PFSK-1 (cell line): ENCODE measurements at regions not wholly inside any gene's neighbourhood (a gene's known extent, or its start where the extent isn't known, plus 50 kb on each side); places are given as distances from the start of the nearest gene placed in this dataset.

ENCODE experiments used
- FOXP2 ChIP-seq: optimal IDR thresholded peaks from 2 replicates; pipeline ENCODE3; 2011; ENCODE audit warnings: borderline replicate concordance, control low read depth, inconsistent platforms; ENCODE audit not compliant: insufficient read depth; ENCODE audit errors: extremely low read length, extremely low read depth
- POLR2AphosphoS5 ChIP-seq: IDR thresholded peaks from 2 replicates; pipeline ENCODE4 v1.6.1; 2012; ENCODE audit warnings: low read depth, mild to moderate bottlenecking, control low read depth, low read length, moderate library complexity
- TF ChIP-seq, protein P1 (sequence below), 2 experiments: IDR thresholded peaks; 2 replicates each; pipeline versions ENCODE4 v1.6.1 to v1.8.0; 2011 to 2012; ENCODE audit warnings: low read depth in 2 of 2, low read length in 2 of 2, control low read depth in 1 of 2, inconsistent platforms in 1 of 2, mild to moderate bottlenecking in 1 of 2, moderate library complexity in 1 of 2; ENCODE audit not compliant: insufficient read depth in 1 of 2

DNA sequence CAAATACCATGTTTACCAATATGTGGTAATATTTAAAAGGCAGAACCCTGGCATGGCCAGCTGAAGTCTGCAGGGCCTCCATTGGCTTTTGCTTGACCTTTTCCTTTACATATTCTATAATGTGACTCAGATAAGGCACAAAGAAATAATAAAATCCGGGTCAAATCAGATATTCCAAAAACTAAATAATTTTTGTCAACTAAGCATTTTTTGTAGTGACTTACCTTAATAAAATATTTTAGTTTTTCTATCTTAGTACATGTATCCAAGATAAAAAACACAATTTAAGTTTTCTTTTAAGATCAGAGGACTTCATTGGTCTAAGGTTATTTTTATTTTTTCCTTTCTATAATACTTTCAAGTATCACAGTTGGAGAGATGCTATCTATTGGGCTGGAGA is 179.4 kb upstream of the ADAMTS5 start:
- TF ChIP-seq POLR2AphosphoS5: no peak
- TF ChIP-seq, protein P1, sequence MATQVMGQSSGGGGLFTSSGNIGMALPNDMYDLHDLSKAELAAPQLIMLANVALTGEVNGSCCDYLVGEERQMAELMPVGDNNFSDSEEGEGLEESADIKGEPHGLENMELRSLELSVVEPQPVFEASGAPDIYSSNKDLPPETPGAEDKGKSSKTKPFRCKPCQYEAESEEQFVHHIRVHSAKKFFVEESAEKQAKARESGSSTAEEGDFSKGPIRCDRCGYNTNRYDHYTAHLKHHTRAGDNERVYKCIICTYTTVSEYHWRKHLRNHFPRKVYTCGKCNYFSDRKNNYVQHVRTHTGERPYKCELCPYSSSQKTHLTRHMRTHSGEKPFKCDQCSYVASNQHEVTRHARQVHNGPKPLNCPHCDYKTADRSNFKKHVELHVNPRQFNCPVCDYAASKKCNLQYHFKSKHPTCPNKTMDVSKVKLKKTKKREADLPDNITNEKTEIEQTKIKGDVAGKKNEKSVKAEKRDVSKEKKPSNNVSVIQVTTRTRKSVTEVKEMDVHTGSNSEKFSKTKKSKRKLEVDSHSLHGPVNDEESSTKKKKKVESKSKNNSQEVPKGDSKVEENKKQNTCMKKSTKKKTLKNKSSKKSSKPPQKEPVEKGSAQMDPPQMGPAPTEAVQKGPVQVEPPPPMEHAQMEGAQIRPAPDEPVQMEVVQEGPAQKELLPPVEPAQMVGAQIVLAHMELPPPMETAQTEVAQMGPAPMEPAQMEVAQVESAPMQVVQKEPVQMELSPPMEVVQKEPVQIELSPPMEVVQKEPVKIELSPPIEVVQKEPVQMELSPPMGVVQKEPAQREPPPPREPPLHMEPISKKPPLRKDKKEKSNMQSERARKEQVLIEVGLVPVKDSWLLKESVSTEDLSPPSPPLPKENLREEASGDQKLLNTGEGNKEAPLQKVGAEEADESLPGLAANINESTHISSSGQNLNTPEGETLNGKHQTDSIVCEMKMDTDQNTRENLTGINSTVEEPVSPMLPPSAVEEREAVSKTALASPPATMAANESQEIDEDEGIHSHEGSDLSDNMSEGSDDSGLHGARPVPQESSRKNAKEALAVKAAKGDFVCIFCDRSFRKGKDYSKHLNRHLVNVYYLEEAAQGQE (IDR thresholded peaks at IDR 0.05; ENCODE audit: insufficient read depth in 1 of 2, low read depth in 2 of 2, low read length in 2 of 2): no peak
- TF ChIP-seq FOXP2: no peak
